ENCODE measurements at regions not wholly inside any gene's neighbourhood (a gene's known extent, or its start where the extent isn't known, plus 50 kb on each side); places are given as distances from the start of the nearest gene placed in this dataset.

DNA sequence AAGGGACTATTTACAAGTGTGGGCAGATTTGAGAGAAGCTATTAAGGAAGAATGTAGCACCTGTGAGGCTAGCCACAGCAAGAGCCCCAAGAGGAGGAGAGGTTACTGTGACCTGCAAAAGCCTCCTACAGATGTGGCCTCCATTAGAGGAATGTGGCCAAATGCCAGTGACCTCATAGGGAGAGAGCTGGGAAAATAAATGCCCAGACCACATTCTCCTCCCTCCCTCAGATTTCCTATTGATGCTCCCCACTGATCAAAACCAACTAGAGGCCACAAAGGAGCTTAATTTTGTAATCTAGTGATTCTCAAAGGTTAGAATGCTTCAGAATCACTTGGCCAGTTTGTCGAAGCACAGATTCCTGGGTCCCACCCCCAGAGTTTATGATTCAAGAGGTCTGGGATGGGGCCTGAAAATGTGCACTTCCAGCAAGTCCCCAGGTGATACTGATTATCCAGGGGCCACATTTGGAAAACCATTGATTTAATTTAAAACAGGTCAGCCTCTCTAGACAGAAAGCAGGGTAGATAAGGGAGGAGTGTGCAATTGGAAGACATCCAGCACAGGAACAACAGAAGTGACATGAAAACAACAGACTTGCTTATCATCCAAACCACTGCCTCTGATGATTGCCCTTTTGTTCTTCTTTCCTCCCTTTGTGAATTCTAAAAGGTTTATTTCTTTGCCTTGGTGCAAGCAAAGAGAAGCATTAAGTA lies 61.2 kb upstream of the RBBP8 start:
- DNase-seq, result no peak

DNA sequence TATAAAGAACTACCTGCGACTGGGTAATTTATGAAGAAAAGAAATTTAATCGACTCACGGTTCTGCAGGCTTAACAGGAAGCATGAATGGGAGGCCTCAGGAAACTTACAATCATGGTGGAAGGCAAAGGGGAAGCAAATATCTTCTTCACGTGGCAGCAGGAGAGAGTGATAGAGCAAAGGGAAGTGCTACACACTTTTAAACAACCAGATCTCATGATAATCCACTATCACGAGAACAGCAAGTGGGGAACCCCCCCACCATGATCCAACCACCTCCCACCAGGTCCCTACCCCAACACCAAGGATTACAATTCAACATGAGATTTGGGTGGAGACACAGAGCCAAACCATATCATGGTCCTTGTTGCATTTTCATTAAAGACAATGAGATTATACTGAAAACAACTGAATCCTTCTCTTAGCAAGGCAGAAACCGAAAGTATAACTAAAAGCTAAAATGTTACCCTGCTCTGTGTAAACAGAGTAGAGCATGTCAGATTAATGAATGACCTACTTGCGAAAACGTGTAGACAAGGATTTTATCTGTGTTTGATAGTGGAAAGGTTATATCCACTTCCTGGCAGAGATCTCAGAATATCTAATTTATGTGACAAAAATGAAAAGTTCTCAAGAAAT lies 60.1 kb upstream of the RBBP8 start:
- no peak for DNase-seq

DNA sequence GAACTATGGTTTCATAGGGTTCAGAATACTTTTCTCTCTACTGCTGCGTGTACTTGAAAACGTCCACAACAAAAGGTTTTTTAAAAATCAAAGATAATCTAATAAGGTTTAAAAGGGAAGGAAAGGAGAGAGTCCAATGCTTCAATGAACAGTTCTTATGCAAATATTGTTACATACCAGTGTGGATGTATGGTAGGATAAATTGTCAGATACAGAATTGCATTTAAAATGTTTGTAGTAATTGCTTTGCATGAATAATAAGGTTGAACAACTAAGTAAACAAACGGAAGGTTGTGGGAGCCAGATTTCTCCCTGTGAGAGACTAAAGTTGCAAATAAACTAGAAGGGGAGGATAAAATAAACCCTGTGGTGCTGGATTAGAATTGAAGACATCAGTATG lies 53.8 kb upstream of the RBBP8 start:
- DNase-seq, result no peak

DNA sequence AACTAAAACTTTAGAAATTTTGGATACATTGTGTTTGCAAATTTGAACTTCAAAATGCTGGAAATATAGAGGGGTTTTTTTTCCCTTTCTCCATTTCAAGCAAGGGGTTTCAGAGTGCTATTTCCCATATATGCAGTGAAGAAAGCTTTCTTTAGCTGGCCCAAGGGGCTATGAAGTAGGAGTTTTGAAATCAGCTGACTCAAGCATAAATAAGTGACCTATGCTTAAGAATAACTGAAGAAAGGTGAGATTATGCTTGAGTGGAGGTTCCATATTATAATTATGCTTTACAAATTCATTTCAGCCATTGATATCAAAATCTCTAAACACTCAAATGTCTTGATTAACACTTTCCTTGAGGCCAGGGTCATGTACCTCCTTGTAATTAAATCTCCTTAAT lies 51.0 kb upstream of the RBBP8 start:
- DNase-seq, result no peak

DNA sequence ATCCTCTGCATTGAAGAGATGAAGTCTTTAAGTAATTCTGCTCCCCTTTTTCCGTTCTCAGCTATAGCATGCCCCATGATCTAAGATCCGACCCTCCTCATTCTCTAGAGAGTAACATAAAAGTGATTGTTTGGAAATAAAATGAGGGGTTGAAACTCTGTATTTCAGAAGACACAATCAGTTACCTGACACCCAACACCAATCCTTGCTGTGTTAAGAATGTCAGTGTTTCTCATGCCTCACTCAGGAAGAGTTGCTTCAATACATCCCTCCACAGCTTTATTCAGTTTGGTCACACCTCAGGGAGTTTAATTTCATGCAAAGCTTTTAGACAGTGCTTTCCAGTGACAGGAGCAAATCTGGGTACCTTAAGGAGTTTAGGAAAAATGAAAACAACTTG lies 49.9 kb upstream of the RBBP8 start:
- no peak for DNase-seq

Measured in NCI-H1092 treated with DMSO at 0.1 percent for 48 hours (cell line).